UCSD-AML1 (cell line): ENCODE measurements at regions not wholly inside any gene's neighbourhood (a gene's known extent, or its start where the extent isn't known, plus 50 kb on each side); places are given as distances from the start of the nearest gene placed in this dataset.
"Not testable (repeated sequence)": the region's sequence is repeated elsewhere in the genome, so short reads cannot be mapped to it uniquely, and the experiment has no call there.

Experiments
- DNase-seq: peaks from one replicate; lab custom pipeline; 2025; ENCODE audit not compliant: unreplicated experiment; lab: John Stamatoyannopoulos, UW

- no peak for DNase-seq
These were observed 170.6 kb downstream of the MINAR1 start for GRCh38 chr15:79602731-79603130.

GRCh38 chr15:79606831-79607355, 174.8 kb downstream of the MINAR1 start:
- DNase-seq, result no peak

GRCh38 chr15:79608066-79608864, 176.1 kb downstream of the MINAR1 start:
- no peak for DNase-seq

- DNase-seq, result no peak
These were observed 177.4 kb downstream of the MINAR1 start for GRCh38 chr15:79609506-79609905.

- no peak for DNase-seq
These were observed 177.9 kb downstream of the MINAR1 start for GRCh38 chr15:79610021-79610420.

- no peak for DNase-seq
These were observed 183.6 kb downstream of the MINAR1 start for GRCh38 chr15:79615754-79616153.

GRCh38 chr15:79617071-79617470, 184.9 kb downstream of the MINAR1 start:
- DNase-seq, result no peak

GRCh38 chr15:79620112-79620857, 188.1 kb downstream of the MINAR1 start:
- no peak for DNase-seq

GRCh38 chr15:79621805-79622204, 189.7 kb downstream of the MINAR1 start:
- DNase-seq, result not testable (repeated sequence)

GRCh38 chr15:79623488-79623887, 191.4 kb downstream of the MINAR1 start:
- no peak for DNase-seq

GRCh38 chr15:79629687-79630086, 197.6 kb downstream of the MINAR1 start:
- no peak for DNase-seq

- DNase-seq, result no peak
These were observed 200.3 kb downstream of the MINAR1 start for GRCh38 chr15:79632457-79632856.

- DNase-seq, result no peak
These were observed 203.1 kb downstream of the MINAR1 start for GRCh38 chr15:79635149-79635771.

GRCh38 chr15:79635897-79636561, 203.9 kb downstream of the MINAR1 start:
- DNase-seq, result no peak

GRCh38 chr15:79640206-79640605, 208.1 kb downstream of the MINAR1 start:
- no peak for DNase-seq

- no peak for DNase-seq
These were observed 209.7 kb downstream of the MINAR1 start for GRCh38 chr15:79641841-79642240.

- no peak for DNase-seq
These were observed 211.3 kb downstream of the MINAR1 start for GRCh38 chr15:79643393-79643792.

- DNase-seq, result no peak
These were observed 212.0 kb downstream of the MINAR1 start for GRCh38 chr15:79644091-79644490.

GRCh38 chr15:79652972-79653371, 220.8 kb downstream of the MINAR1 start:
- DNase-seq, result not testable (repeated sequence)

GRCh38 chr15:79653533-79653932, 221.4 kb downstream of the MINAR1 start:
- DNase-seq, result no peak
